HepG2 (cell line): ENCODE measurements at regions not wholly inside any gene's neighbourhood (a gene's known extent, or its start where the extent isn't known, plus 50 kb on each side); places are given as distances from the start of the nearest gene placed in this dataset.

ENCODE experiments used
- CHCHD3 ChIP-seq: sonication (generic); formaldehyde crosslinking; IDR thresholded peaks from 2 replicates; pipeline ENCODE4 v1.8.0; 2022; ENCODE audit warnings: mild to moderate bottlenecking, missing genetic modification reagents, moderate library complexity
- EZH2 ChIP-seq: conservative IDR thresholded peaks from 2 replicates; pipeline ENCODE4 v1.6.1; 2012; ENCODE audit warnings: mild to moderate bottlenecking, low read depth, low read length, moderate library complexity
- MIXL1 ChIP-seq: IDR thresholded peaks from 2 replicates; pipeline ENCODE4 v1.6.1; 2016
- MTF1 ChIP-seq: sonication (generic); formaldehyde crosslinking; IDR thresholded peaks from 2 replicates; pipeline ENCODE4 v1.5.0; 2020; ENCODE audit warnings: missing genetic modification reagents
- POLR2A ChIP-seq, 2 experiments: IDR thresholded peaks; 2 replicates each; pipeline ENCODE4 v1.6.1; 2011; ENCODE audit warnings: low read depth in 2 of 2, low read length in 2 of 2, mild to moderate bottlenecking in 1 of 2, moderate library complexity in 1 of 2; ENCODE audit not compliant: insufficient read depth in 1 of 2
- SMARCC2 ChIP-seq: fragments of 450-650 bp; IDR thresholded peaks from 2 replicates; pipeline ENCODE4 v1.6.1; 2017; ENCODE audit warnings: antibody characterized with exemption, mild to moderate bottlenecking
- ZNF121 ChIP-seq: sonication (generic); formaldehyde crosslinking; IDR thresholded peaks from 2 replicates; pipeline ENCODE4 v1.5.0; 2020; ENCODE audit warnings: mild to moderate bottlenecking, missing genetic modification reagents
- ZNF296 ChIP-seq: sonication (generic); formaldehyde crosslinking; conservative IDR thresholded peaks from 2 replicates; pipeline ENCODE4 v1.5.0; 2020; ENCODE audit warnings: mild to moderate bottlenecking, missing genetic modification reagents
- TF ChIP-seq, protein P1 (sequence below): sonication (generic); formaldehyde crosslinking; IDR thresholded peaks from 2 replicates; pipeline ENCODE4 v1.4.0; 2020; ENCODE audit warnings: missing genetic modification reagents
- TF ChIP-seq, protein P2 (sequence below): IDR thresholded peaks from 2 replicates; pipeline ENCODE4 v1.6.1; 2016; ENCODE audit warnings: missing genetic modification reagents, missing compliant biosample characterization

DNA sequence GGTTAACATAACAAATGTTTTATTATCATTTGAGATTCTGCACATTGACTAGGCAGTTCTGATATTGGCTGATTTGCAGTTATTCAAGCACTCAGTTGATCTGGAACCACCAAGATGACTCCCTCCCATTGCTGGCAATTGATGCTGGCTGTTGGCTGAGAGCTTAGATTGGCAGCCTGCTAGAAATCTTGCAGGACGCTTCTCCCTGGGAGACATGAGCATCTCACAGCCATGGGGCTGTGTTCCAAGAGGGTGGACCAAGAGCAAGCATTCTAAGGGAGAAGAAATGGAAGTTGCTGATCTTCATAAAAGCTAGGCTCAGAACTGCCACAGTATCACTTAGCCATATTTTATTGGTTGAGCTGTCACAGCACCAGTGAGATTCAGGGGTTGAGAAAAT is 233.4 kb upstream of the ID4 start:
- TF ChIP-seq, protein P1, sequence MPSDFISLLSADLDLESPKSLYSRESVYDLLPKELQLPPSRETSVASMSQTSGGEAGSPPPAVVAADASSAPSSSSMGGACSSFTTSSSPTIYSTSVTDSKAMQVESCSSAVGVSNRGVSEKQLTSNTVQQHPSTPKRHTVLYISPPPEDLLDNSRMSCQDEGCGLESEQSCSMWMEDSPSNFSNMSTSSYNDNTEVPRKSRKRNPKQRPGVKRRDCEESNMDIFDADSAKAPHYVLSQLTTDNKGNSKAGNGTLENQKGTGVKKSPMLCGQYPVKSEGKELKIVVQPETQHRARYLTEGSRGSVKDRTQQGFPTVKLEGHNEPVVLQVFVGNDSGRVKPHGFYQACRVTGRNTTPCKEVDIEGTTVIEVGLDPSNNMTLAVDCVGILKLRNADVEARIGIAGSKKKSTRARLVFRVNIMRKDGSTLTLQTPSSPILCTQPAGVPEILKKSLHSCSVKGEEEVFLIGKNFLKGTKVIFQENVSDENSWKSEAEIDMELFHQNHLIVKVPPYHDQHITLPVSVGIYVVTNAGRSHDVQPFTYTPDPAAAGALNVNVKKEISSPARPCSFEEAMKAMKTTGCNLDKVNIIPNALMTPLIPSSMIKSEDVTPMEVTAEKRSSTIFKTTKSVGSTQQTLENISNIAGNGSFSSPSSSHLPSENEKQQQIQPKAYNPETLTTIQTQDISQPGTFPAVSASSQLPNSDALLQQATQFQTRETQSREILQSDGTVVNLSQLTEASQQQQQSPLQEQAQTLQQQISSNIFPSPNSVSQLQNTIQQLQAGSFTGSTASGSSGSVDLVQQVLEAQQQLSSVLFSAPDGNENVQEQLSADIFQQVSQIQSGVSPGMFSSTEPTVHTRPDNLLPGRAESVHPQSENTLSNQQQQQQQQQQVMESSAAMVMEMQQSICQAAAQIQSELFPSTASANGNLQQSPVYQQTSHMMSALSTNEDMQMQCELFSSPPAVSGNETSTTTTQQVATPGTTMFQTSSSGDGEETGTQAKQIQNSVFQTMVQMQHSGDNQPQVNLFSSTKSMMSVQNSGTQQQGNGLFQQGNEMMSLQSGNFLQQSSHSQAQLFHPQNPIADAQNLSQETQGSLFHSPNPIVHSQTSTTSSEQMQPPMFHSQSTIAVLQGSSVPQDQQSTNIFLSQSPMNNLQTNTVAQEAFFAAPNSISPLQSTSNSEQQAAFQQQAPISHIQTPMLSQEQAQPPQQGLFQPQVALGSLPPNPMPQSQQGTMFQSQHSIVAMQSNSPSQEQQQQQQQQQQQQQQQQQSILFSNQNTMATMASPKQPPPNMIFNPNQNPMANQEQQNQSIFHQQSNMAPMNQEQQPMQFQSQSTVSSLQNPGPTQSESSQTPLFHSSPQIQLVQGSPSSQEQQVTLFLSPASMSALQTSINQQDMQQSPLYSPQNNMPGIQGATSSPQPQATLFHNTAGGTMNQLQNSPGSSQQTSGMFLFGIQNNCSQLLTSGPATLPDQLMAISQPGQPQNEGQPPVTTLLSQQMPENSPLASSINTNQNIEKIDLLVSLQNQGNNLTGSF: no peak
- TF ChIP-seq ZNF296 (CRISPR knock-in tag): no peak
- TF ChIP-seq CHCHD3 (CRISPR knock-in tag): no peak
- TF ChIP-seq MIXL1 (CRISPR knock-in tag): no peak
- TF ChIP-seq EZH2: no peak
- TF ChIP-seq, protein P2, sequence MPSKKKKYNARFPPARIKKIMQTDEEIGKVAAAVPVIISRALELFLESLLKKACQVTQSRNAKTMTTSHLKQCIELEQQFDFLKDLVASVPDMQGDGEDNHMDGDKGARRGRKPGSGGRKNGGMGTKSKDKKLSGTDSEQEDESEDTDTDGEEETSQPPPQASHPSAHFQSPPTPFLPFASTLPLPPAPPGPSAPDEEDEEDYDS (CRISPR knock-in tag): no peak
- TF ChIP-seq SMARCC2: no peak
- TF ChIP-seq ZNF121 (CRISPR knock-in tag): no peak
- no peak for TF ChIP-seq MTF1 (CRISPR knock-in tag)
- TF ChIP-seq POLR2A (IDR thresholded peaks at IDR 0.05; ENCODE audit: insufficient read depth in 1 of 2, low read depth in 2 of 2, low read length in 2 of 2): no peak
